C4-2B (cell line): ENCODE measurements at regions not wholly inside any gene's neighbourhood (a gene's known extent, or its start where the extent isn't known, plus 50 kb on each side); places are given as distances from the start of the nearest gene placed in this dataset.

Source experiments
- CTCF ChIP-seq: fragments of 450-650 bp; conservative IDR thresholded peaks from 2 replicates; pipeline ENCODE4 v1.5.1; 2017; ENCODE audit warnings: mild to moderate bottlenecking
- ZFX ChIP-seq: fragments of 450-650 bp; IDR thresholded peaks from 2 replicates; pipeline ENCODE4 v1.6.1; 2017

GRCh38 chr4:167956676-167957075, 135.7 kb upstream of the ANXA10 start:
- TF ChIP-seq CTCF (no peak), ZFX (no peak)
